Liver (tissue), 8 donors: ENCODE measurements at regions not wholly inside any gene's neighbourhood (a gene's known extent, or its start where the extent isn't known, plus 50 kb on each side); places are given as distances from the start of the nearest gene placed in this dataset.

Source experiments
- DNase-seq: peaks from one replicate; pipeline ENCODE4 v3.0.0-alpha.2; 2017; ENCODE audit warnings: low spot score
- H3K27ac ChIP-seq, 2 donors: one replicate each; pipeline ENCODE4 v1.7.0; 2013; ENCODE audit warnings: inconsistent platforms in 2 of 2, low read length in 2 of 2, control low read depth in 1 of 2, low read depth in 1 of 2, mild to moderate bottlenecking in 1 of 2
- H3K27me3 ChIP-seq, 4 donors: one replicate each; pipeline versions ENCODE4 v1.6.1 to v1.7.0; 2013; ENCODE audit warnings: low read length in 3 of 4, inconsistent platforms in 1 of 4, mild to moderate bottlenecking in 1 of 4, moderate library complexity in 1 of 4; ENCODE audit not compliant: control insufficient read depth in 4 of 4, insufficient read depth in 4 of 4
- H3K36me3 ChIP-seq, 4 donors: one replicate each; pipeline versions ENCODE4 v1.6.1 to v1.7.0; 2013; ENCODE audit warnings: low read length in 3 of 4, mild to moderate bottlenecking in 3 of 4, low read depth in 1 of 4, moderate library complexity in 1 of 4; ENCODE audit not compliant: control insufficient read depth in 4 of 4, insufficient read depth in 3 of 4
- H3K4me1 ChIP-seq, 4 donors: one replicate each; pipeline versions ENCODE4 v1.6.1 to v1.7.0; 2013; ENCODE audit warnings: low read length in 3 of 4, mild to moderate bottlenecking in 3 of 4, moderate library complexity in 1 of 4; ENCODE audit not compliant: control insufficient read depth in 4 of 4, insufficient read depth in 4 of 4
- H3K4me3 ChIP-seq, 3 donors: one replicate each; pipeline versions ENCODE4 v1.6.1 to v1.7.0; 2013; ENCODE audit warnings: low read length in 3 of 3, control low read depth in 1 of 3, low read depth in 1 of 3, mild to moderate bottlenecking in 1 of 3
- H3K9ac ChIP-seq, 2 donors: one replicate each; pipeline ENCODE4 v1.7.0; 2013; ENCODE audit warnings: low read length in 2 of 2, mild to moderate bottlenecking in 2 of 2, moderate library complexity in 2 of 2, control low read depth in 1 of 2, low read depth in 1 of 2
- H3K9me3 ChIP-seq, 4 donors: one replicate each; pipeline versions ENCODE4 v1.6.1 to v1.7.0; 2013; ENCODE audit warnings: low read length in 3 of 4; ENCODE audit not compliant: control insufficient read depth in 4 of 4
- EGR1 ChIP-seq, 2 donors: IDR thresholded peaks; 2 replicates each; pipeline ENCODE4 v1.6.1; 2016 to 2018; ENCODE audit warnings: antibody characterized with exemption in 2 of 2, low read depth in 2 of 2
- FOXA1 ChIP-seq: IDR thresholded peaks from 2 replicates; pipeline ENCODE4 v1.6.1; 2016; ENCODE audit warnings: antibody characterized with exemption
- FOXA2 ChIP-seq: IDR thresholded peaks from 2 replicates; pipeline ENCODE4 v1.6.1; 2016; ENCODE audit warnings: antibody characterized with exemption
- GABPA ChIP-seq, 2 donors: IDR thresholded peaks in 1 of 2; conservative IDR thresholded peaks in 1 of 2; 2 replicates each; pipeline ENCODE4 v1.6.1; 2016; ENCODE audit warnings: antibody characterized with exemption in 2 of 2, mild to moderate bottlenecking in 1 of 2, moderate library complexity in 1 of 2
- HNF4A ChIP-seq, 2 donors: conservative IDR thresholded peaks; 2 replicates each; pipeline ENCODE4 v1.6.1; 2016; ENCODE audit warnings: antibody characterized with exemption in 2 of 2, mild to moderate bottlenecking in 2 of 2
- HNF4G ChIP-seq: IDR thresholded peaks from 2 replicates; pipeline ENCODE4 v1.6.1; 2016; ENCODE audit warnings: antibody characterized with exemption
- JUND ChIP-seq, 2 donors: IDR thresholded peaks; 2 replicates each; pipeline ENCODE4 v1.6.1; 2016; ENCODE audit warnings: antibody characterized with exemption in 2 of 2
- NR2F2 ChIP-seq: IDR thresholded peaks from 2 replicates; pipeline ENCODE4 v1.6.1; 2016; ENCODE audit warnings: antibody characterized with exemption
- RAD21 ChIP-seq, 2 donors: IDR thresholded peaks; 2 replicates each; pipeline ENCODE4 v1.6.1; 2016; ENCODE audit warnings: antibody characterized with exemption in 2 of 2, mild to moderate bottlenecking in 2 of 2
- SP1 ChIP-seq: IDR thresholded peaks from 2 replicates; pipeline ENCODE4 v1.6.1; 2018; ENCODE audit warnings: antibody characterized with exemption, mild to moderate bottlenecking
- TAF1 ChIP-seq: conservative IDR thresholded peaks from 2 replicates; pipeline ENCODE4 v1.6.1; 2016; ENCODE audit warnings: antibody characterized with exemption, mild to moderate bottlenecking
- WGBS: extraction: QIAGEN DNeasy Blood & Tissue Kit; methylation state at CpG from one replicate; pipeline ENCODE4 v1.1.7; 2013; 5-methylcytosine and 5-hydroxymethylcytosine counted together
- TF ChIP-seq, protein P1 (sequence below): IDR thresholded peaks from 2 replicates; pipeline ENCODE4 v1.6.1; 2016; ENCODE audit warnings: antibody characterized with exemption, mild to moderate bottlenecking
- TF ChIP-seq, protein P2 (sequence below): IDR thresholded peaks from 2 replicates; pipeline ENCODE4 v1.6.1; 2016; ENCODE audit warnings: antibody characterized with exemption
- TF ChIP-seq, protein P3 (sequence below): fragments of 150-350 bp; IDR thresholded peaks from 2 replicates; pipeline ENCODE4 v1.5.1; 2017; ENCODE audit warnings: improper control_type of control experiment, low read depth, low read length; ENCODE audit not compliant: missing input control
- TF ChIP-seq, protein P4 (sequence below): IDR thresholded peaks from 2 replicates; pipeline ENCODE4 v1.6.1; 2016; ENCODE audit warnings: antibody characterized with exemption
- TF ChIP-seq, protein P5 (sequence below): IDR thresholded peaks from 2 replicates; pipeline ENCODE4 v1.6.1; 2016; ENCODE audit warnings: antibody characterized with exemption
- donor health status: healthy.
- donor health status: healthy.
- donor health status: healthy.
- donor health status: healthy.
- donor health status: healthy.

DNA sequence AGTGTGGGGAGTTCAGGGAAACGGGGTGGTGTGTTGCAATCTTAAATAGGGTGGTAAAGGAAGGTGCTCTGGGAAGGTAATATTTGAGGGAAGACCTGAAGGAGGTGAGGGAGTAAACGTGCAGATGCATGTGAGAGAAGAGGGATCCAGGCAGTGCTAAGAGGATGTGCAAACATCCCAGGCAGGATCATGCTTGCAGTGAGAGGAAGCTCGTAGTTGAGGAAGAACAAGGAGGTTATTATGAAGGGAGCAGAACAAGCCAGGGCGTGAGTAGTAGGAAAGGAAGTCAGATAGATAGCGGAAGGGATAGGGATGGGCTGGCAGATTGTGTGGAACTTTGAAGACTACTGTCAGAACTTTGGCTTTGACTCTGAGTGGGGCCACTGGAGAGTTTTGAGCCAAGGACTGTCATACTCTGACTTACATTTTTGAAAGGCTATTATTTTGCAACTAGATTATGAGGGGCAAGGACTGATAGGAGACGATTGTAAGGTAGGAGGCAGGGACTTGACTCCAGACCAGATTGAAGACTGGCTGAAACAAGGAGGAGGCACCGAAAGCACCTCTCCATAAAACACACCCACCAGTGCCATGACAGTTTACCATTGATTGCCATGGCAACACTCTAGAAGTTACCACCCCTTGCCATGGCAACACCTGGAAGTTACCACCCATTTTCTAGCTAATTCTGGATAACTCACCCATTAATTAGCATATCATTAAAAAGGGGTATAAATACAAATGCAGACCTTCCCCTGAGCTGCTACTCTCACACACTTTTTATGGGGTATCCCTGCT, 67.0 kb downstream of the XCL2 start:
- H3K4me3 ChIP-seq = no peak overlapping the region
- peaks cover 0 to 7% (median 1%) of the 10 kb centered on the region in 4 donors for H3K9me3 ChIP-seq
- 74% methylated on average over 7 of the region's 7 CpGs for WGBS
- no peak for DNase-seq
- no peaks in the 10 kb centered on the region for H3K4me1 ChIP-seq
- H3K27me3 ChIP-seq = no peaks in the 10 kb centered on the region
- H3K9ac ChIP-seq = no peak overlapping the region
- no peak overlapping the region for H3K27ac ChIP-seq
- no peaks in the 10 kb centered on the region for H3K36me3 ChIP-seq
- TF ChIP-seq, protein P1, sequence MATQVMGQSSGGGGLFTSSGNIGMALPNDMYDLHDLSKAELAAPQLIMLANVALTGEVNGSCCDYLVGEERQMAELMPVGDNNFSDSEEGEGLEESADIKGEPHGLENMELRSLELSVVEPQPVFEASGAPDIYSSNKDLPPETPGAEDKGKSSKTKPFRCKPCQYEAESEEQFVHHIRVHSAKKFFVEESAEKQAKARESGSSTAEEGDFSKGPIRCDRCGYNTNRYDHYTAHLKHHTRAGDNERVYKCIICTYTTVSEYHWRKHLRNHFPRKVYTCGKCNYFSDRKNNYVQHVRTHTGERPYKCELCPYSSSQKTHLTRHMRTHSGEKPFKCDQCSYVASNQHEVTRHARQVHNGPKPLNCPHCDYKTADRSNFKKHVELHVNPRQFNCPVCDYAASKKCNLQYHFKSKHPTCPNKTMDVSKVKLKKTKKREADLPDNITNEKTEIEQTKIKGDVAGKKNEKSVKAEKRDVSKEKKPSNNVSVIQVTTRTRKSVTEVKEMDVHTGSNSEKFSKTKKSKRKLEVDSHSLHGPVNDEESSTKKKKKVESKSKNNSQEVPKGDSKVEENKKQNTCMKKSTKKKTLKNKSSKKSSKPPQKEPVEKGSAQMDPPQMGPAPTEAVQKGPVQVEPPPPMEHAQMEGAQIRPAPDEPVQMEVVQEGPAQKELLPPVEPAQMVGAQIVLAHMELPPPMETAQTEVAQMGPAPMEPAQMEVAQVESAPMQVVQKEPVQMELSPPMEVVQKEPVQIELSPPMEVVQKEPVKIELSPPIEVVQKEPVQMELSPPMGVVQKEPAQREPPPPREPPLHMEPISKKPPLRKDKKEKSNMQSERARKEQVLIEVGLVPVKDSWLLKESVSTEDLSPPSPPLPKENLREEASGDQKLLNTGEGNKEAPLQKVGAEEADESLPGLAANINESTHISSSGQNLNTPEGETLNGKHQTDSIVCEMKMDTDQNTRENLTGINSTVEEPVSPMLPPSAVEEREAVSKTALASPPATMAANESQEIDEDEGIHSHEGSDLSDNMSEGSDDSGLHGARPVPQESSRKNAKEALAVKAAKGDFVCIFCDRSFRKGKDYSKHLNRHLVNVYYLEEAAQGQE = no peak
- TF ChIP-seq RAD21 (IDR thresholded peaks at IDR 0.05) (no peak), HNF4G (no peak), GABPA (IDR thresholded peaks at IDR 0.05 in 1 of 2, conservative IDR thresholded peaks at IDR 0.05 in 1 of 2) (no peak), TAF1 (no peak), NR2F2 (no peak), JUND (IDR thresholded peaks at IDR 0.05) (no peak), FOXA1 (no peak)
- TF ChIP-seq, protein P2, sequence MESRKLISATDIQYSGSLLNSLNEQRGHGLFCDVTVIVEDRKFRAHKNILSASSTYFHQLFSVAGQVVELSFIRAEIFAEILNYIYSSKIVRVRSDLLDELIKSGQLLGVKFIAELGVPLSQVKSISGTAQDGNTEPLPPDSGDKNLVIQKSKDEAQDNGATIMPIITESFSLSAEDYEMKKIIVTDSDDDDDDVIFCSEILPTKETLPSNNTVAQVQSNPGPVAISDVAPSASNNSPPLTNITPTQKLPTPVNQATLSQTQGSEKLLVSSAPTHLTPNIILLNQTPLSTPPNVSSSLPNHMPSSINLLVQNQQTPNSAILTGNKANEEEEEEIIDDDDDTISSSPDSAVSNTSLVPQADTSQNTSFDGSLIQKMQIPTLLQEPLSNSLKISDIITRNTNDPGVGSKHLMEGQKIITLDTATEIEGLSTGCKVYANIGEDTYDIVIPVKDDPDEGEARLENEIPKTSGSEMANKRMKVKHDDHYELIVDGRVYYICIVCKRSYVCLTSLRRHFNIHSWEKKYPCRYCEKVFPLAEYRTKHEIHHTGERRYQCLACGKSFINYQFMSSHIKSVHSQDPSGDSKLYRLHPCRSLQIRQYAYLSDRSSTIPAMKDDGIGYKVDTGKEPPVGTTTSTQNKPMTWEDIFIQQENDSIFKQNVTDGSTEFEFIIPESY = no peak
- TF ChIP-seq, protein P3, sequence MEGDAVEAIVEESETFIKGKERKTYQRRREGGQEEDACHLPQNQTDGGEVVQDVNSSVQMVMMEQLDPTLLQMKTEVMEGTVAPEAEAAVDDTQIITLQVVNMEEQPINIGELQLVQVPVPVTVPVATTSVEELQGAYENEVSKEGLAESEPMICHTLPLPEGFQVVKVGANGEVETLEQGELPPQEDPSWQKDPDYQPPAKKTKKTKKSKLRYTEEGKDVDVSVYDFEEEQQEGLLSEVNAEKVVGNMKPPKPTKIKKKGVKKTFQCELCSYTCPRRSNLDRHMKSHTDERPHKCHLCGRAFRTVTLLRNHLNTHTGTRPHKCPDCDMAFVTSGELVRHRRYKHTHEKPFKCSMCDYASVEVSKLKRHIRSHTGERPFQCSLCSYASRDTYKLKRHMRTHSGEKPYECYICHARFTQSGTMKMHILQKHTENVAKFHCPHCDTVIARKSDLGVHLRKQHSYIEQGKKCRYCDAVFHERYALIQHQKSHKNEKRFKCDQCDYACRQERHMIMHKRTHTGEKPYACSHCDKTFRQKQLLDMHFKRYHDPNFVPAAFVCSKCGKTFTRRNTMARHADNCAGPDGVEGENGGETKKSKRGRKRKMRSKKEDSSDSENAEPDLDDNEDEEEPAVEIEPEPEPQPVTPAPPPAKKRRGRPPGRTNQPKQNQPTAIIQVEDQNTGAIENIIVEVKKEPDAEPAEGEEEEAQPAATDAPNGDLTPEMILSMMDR = no peak

DNA sequence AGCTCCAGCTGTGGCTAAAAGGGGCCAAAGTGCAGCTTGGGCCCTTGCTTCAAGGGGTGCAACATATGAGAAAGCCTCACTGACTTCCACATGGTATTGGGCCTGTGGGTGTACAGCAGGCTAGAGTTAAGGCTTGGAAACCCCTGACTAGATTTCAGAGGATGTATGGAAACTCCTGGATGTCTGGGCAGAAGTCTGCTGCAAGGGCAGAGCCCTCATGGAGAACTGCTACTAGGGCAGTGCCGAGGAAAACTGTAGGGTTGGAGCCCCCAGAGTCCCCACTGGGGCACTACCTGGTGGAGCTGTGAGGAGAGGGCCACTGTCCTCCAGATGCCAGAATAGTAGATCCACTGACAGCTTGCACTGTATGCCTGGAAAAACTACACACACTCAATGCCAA, 69.5 kb downstream of the XCL2 start:
- H3K27ac ChIP-seq = no peak overlapping the region
- H3K4me3 ChIP-seq = no peak overlapping the region
- H3K4me1 ChIP-seq = no peaks in the 10 kb centered on the region
- TF ChIP-seq EGR1 (IDR thresholded peaks at IDR 0.05; ENCODE audit: low read depth in 2 of 2) (no peak), FOXA1 (no peak), GABPA (IDR thresholded peaks at IDR 0.05 in 1 of 2, conservative IDR thresholded peaks at IDR 0.05 in 1 of 2) (no peak), FOXA2 (no peak), HNF4A (conservative IDR thresholded peaks at IDR 0.05) (no peak), RAD21 (IDR thresholded peaks at IDR 0.05) (no peak), SP1 (no peak), TAF1 (no peak)
- TF ChIP-seq, protein P4, sequence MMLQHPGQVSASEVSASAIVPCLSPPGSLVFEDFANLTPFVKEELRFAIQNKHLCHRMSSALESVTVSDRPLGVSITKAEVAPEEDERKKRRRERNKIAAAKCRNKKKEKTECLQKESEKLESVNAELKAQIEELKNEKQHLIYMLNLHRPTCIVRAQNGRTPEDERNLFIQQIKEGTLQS = no peak
- TF ChIP-seq, protein P2 = no peak
- TF ChIP-seq, protein P5, sequence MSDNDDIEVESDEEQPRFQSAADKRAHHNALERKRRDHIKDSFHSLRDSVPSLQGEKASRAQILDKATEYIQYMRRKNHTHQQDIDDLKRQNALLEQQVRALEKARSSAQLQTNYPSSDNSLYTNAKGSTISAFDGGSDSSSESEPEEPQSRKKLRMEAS = no peak
- no peaks in the 10 kb centered on the region for H3K36me3 ChIP-seq
- H3K9ac ChIP-seq = no peak overlapping the region
- no peaks in the 10 kb centered on the region for H3K27me3 ChIP-seq
- WGBS = 96% methylated on average over 1 of the region's 1 CpG
- peaks cover 0 to 7% (median 1%) of the 10 kb centered on the region in 4 donors for H3K9me3 ChIP-seq
- no peak for DNase-seq
